ENCODE measurements at regions not wholly inside any gene's neighbourhood (a gene's known extent, or its start where the extent isn't known, plus 50 kb on each side); places are given as distances from the start of the nearest gene placed in this dataset.

DNA sequence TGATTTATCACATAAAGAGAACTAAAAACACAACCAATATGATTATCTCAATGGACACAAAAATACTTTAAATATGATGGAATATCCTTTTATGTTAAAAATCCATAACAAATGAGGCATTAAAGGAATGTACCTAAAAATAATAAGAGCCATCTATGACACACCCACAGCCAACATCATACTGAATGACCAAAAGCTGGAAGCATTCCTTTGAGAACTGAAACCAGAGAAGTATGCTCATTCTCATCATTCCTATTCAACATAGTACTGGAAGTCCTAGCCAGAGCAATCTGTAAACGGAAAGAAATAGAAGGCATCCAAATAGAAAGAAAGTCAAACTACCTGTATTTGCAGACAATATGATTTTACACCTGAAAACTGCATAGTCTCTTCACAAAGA, 671.0 kb downstream of the SLITRK1 start:
- TF ChIP-seq, protein P1, sequence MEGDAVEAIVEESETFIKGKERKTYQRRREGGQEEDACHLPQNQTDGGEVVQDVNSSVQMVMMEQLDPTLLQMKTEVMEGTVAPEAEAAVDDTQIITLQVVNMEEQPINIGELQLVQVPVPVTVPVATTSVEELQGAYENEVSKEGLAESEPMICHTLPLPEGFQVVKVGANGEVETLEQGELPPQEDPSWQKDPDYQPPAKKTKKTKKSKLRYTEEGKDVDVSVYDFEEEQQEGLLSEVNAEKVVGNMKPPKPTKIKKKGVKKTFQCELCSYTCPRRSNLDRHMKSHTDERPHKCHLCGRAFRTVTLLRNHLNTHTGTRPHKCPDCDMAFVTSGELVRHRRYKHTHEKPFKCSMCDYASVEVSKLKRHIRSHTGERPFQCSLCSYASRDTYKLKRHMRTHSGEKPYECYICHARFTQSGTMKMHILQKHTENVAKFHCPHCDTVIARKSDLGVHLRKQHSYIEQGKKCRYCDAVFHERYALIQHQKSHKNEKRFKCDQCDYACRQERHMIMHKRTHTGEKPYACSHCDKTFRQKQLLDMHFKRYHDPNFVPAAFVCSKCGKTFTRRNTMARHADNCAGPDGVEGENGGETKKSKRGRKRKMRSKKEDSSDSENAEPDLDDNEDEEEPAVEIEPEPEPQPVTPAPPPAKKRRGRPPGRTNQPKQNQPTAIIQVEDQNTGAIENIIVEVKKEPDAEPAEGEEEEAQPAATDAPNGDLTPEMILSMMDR (IDR thresholded peaks at IDR 0.05) = no peak
- ATAC-seq (ENCODE audit: low FRiP score) = no peak
- DNase-seq (ENCODE audit: low spot score) = no peak

DNA sequence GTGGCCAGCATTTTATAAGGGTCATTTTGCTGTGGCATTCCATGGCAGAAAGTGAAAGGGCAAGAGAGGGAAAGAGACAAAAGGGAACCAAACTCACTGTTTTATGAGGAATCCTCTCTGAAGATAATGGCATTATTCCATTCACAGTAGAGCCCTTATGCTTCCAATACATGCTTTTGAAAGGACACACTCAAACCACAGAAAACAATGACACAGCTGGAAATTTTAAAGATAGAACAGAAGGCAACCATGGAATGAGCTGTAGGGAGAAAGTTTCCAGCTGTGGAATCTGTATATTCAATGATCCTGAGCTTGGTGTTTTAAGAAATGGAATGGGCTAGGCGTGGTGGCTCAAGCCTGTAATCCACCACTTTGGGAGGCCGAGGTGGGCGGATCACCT, 677.4 kb downstream of the SLITRK1 start:
- TF ChIP-seq, protein P1 (IDR thresholded peaks at IDR 0.05) = no peak
- ATAC-seq (ENCODE audit: low FRiP score) (no peak), DNase-seq (ENCODE audit: low spot score) (no peak)

DNA sequence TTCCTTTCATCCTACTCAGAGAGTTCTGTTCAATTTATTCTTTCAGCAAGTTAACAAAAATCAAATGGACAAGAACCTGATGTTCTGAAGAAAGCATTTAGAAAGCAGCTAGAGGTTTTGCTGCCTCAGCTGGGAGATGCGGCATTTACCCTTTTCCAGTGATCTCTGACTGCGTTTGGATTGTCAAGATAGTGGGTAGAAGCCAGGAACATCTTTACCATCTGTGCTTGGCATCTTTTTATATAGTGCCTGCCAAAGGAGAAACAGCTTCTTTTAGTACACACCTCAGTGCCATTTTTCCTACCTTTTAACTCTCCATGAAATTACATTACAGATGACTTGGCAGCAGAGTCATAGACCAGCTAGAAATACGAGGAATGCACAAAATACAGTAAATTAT, 680.8 kb downstream of the SLITRK1 start:
- no peak for DNase-seq (ENCODE audit: low spot score)
- ATAC-seq (ENCODE audit: low FRiP score) = no peak
- TF ChIP-seq, protein P1 (IDR thresholded peaks at IDR 0.05) = no peak

DNA sequence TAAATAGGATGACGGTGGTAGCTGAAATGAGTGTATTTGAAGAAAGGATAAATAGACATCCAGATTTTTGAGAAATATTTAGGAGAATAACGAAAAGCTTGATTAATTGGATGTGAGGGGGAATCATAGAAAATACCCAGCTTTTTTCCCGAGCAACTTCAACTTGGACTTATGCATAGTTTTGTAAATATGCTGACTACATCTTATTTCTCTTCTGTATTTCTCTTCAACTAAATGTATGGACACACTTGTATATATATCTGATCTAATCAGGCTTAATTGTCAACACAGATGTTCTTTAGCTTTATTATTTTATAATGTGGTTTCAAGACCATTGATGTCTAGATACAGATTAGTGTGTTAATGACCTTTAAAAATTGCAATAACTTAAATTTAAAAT, 685.0 kb downstream of the SLITRK1 start:
- TF ChIP-seq, protein P1 (IDR thresholded peaks at IDR 0.05) = no peak
- DNase-seq (ENCODE audit: low spot score) = no peak
- ATAC-seq (ENCODE audit: low FRiP score) = no peak

DNA sequence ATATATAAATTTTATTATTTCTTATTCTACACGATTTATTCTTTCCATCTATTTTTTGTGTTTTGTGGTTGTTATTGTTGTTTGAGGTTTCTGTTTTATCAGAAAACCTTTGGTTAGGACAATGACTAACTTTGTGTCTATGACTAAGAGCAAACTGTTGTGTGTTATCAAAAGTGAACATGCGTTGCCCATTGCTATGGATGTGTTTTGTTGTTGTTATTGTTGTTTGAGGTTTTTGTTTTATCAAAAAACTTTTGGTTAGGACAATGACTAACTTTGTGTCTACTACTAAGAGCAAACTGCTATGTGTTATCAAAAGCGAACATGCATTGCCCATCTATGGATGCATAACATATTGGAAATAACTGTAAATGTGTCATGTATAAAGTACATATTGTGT, 692.3 kb downstream of the SLITRK1 start:
- DNase-seq (ENCODE audit: low spot score) = no peak

DNA sequence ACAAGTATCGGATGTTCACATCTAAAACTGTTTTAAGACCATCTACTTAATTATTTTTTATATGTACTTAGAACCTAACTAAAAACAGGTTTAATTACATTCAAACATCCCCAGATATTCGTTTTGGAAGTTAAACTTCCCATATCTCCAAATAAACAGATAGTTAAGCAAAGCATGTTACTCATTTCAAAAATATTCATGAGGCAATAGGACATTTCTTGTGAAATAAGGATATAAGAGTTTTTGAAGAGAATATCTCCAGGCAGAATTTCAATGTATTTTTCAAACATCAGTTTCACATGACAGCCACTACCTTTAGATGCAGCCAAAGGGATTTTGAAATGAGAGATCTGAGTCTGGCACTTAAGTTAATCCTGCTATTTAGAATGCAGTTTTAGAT, 697.5 kb downstream of the SLITRK1 start:
- ATAC-seq (ENCODE audit: low FRiP score) (no peak), DNase-seq (ENCODE audit: low spot score) (no peak)
- TF ChIP-seq, protein P1 (IDR thresholded peaks at IDR 0.05) = no peak

More for the DNA sequence above, 692.3 kb downstream of the SLITRK1 start:
- TF ChIP-seq, protein P1 (IDR thresholded peaks at IDR 0.05) = no peak
- ATAC-seq (ENCODE audit: low FRiP score) = no peak

DNA sequence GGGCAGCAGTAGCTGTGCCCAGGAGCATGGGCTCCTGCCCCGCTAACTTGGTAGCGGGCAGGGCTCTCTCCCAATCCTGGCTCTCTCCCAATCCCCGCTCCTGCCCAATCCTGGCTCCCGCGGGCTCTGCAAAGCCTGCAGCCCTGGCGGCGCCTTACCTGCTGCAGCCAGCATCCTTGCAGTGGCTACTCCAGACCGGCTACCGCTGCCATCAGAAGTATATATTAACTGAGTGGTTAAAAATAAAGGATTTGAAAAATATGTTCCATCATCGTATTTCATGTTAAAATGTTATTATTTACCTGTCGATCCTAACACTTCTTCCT, 698.2 kb downstream of the SLITRK1 start:
- DNase-seq (ENCODE audit: low spot score) (no peak), ATAC-seq (ENCODE audit: low FRiP score) (no peak)
- TF ChIP-seq, protein P1 (IDR thresholded peaks at IDR 0.05) = no peak

Measured in omental fat pad (tissue), 3 donors.